ENCODE measurements at regions not wholly inside any gene's neighbourhood (a gene's known extent, or its start where the extent isn't known, plus 50 kb on each side); places are given as distances from the start of the nearest gene placed in this dataset.

DNA sequence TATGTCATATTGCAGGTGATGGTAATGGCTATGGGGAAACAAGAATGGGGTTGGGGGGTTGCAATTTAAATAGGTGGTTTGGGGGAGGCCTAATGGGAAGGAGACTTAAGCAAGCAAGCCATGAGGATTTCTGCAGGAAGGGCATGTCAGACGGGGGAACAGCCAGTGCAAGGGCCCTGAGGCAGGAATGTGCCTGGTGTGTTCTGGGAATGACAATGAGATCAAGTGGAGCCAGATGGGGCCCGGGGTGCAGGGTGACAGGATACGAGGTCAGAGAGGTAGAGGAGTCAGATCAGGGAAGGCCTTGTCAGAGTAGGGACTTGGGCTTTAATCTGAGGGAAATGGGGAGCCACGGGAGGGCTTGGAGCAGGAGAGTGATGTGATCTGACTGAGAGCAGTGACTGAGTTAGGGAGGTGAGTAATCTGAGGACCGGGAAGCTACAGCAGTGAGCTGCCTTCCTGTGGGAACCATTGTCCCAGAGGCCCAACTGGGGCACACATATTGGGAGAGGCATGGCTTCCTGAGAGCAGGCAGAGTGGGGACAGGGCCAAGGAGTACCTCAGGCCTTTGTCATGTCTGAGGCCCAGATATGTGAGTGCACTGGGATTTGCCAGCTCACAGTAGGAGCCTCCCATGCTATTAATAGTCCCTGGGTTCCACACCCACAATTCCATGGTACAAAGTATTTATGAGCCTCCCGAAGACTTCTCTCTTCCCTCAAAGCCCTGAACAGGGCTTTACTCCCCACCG lies 139.8 kb downstream of the BCOR start (continued):
- TF ChIP-seq ZNF555 (tag by site-specific recombination; conservative IDR thresholded peaks at IDR 0.05) (no peak), ZNF350 (tag by site-specific recombination; IDR thresholded peaks at IDR 0.05) (no peak)

DNA sequence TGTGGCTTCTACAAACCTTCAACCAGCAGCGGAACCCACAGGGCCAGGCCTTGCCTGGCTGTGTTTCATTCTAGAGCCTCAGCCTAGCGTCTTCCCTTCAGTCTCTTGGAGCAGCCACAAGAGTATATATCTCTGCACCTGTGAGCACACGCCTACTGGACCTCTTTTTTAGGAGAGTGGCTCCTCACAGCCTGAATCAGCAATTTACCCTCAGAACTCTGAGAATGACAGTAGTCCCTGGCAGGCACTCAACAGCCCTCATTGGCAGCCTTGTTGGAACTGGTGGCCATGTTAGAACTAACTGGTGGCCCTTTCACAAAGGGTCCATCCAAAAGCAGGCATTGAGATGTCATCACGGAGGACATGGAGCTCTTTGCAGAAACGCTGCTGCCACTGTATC lies 138.9 kb downstream of the BCOR start:
- H3K27ac ChIP-seq (ENCODE audit: extremely low read depth, low read depth, low read length), result no peak overlapping the region

DNA sequence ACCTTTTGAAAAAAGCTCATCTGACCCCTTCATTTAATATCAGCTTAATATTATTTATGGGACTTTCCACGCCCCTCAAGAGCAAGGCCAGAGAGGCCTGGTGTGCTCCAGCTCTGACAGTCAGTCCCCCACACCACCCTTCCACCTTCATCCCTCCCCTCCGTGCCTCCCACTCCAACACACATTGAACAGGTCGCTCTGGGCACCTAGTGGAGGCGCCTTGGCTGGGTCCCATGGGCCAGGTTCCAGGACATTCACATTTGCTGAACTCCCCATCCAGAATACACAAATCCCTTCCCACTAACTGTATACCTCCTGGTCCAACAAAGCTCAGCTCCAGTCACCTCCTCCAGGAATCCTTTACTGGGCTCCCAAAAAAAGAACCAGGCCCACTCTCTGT lies 137.5 kb downstream of the BCOR start:
- CTCF ChIA-PET, result interaction anchor here (0.6 to 0.7 kb wide), 3 partner anchors 12 to 342 kb away, joined by 3 to 4 read pairs (median 3); no protein-coding TSS in a partner anchor
- no peak overlapping the region for H3K4me3 ChIP-seq (ENCODE audit: low read depth, low read length)

More for the DNA sequence above, 138.9 kb downstream of the BCOR start:
- ChIA-PET POLR2A (no interaction called here), CTCF (no interaction called here)
- no peaks in the 10 kb centered on the region for H3K9me3 ChIP-seq (ENCODE audit: control insufficient read depth, insufficient read depth, low read depth, low read length)
- H3K4me1 ChIP-seq (ENCODE audit: control insufficient read depth, insufficient read depth, low read length), result peaks cover 4% of the 10 kb centered on the region; the same call in 1 of the 2 replicates
- H3K36me3 ChIP-seq (ENCODE audit: control insufficient read depth in 2 of 2, insufficient read depth in 1 of 2, low read length in 2 of 2), result no peaks in the 10 kb centered on the region
- no peak overlapping the region for H3K4me3 ChIP-seq (ENCODE audit: low read depth, low read length)
- no peak for TF ChIP-seq ZNF133 (tag by site-specific recombination; IDR thresholded peaks at IDR 0.05)

More for the DNA sequence above, 137.5 kb downstream of the BCOR start:
- no peaks in the 10 kb centered on the region for H3K4me1 ChIP-seq (ENCODE audit: control insufficient read depth, insufficient read depth, low read length)
- H3K36me3 ChIP-seq (ENCODE audit: control insufficient read depth in 2 of 2, insufficient read depth in 1 of 2, low read length in 2 of 2), result no peaks in the 10 kb centered on the region
- POLR2A ChIA-PET, result no interaction called here
- TF ChIP-seq, protein P1, sequence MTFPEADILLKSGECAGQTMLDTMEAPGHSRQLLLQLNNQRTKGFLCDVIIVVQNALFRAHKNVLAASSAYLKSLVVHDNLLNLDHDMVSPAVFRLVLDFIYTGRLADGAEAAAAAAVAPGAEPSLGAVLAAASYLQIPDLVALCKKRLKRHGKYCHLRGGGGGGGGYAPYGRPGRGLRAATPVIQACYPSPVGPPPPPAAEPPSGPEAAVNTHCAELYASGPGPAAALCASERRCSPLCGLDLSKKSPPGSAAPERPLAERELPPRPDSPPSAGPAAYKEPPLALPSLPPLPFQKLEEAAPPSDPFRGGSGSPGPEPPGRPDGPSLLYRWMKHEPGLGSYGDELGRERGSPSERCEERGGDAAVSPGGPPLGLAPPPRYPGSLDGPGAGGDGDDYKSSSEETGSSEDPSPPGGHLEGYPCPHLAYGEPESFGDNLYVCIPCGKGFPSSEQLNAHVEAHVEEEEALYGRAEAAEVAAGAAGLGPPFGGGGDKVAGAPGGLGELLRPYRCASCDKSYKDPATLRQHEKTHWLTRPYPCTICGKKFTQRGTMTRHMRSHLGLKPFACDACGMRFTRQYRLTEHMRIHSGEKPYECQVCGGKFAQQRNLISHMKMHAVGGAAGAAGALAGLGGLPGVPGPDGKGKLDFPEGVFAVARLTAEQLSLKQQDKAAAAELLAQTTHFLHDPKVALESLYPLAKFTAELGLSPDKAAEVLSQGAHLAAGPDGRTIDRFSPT (tag by site-specific recombination; IDR thresholded peaks at IDR 0.05), result no peak
- TF ChIP-seq, protein P2, sequence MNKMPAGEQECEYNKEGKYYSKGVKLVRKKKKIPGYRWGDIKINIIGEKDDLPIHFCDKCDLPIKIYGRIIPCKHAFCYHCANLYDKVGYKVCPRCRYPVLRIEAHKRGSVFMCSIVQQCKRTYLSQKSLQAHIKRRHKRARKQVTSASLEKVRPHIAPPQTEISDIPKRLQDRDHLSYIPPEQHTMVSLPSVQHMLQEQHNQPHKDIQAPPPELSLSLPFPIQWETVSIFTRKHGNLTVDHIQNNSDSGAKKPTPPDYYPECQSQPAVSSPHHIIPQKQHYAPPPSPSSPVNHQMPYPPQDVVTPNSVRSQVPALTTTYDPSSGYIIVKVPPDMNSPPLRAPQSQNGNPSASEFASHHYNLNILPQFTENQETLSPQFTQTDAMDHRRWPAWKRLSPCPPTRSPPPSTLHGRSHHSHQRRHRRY (tag by site-specific recombination; IDR thresholded peaks at IDR 0.05), result no peak
- TF ChIP-seq ZFP69B (tag by site-specific recombination; IDR thresholded peaks at IDR 0.05), result no peak
- no peak for TF ChIP-seq ZNF521 (tag by site-specific recombination; IDR thresholded peaks at IDR 0.05)
- TF ChIP-seq, protein P3, sequence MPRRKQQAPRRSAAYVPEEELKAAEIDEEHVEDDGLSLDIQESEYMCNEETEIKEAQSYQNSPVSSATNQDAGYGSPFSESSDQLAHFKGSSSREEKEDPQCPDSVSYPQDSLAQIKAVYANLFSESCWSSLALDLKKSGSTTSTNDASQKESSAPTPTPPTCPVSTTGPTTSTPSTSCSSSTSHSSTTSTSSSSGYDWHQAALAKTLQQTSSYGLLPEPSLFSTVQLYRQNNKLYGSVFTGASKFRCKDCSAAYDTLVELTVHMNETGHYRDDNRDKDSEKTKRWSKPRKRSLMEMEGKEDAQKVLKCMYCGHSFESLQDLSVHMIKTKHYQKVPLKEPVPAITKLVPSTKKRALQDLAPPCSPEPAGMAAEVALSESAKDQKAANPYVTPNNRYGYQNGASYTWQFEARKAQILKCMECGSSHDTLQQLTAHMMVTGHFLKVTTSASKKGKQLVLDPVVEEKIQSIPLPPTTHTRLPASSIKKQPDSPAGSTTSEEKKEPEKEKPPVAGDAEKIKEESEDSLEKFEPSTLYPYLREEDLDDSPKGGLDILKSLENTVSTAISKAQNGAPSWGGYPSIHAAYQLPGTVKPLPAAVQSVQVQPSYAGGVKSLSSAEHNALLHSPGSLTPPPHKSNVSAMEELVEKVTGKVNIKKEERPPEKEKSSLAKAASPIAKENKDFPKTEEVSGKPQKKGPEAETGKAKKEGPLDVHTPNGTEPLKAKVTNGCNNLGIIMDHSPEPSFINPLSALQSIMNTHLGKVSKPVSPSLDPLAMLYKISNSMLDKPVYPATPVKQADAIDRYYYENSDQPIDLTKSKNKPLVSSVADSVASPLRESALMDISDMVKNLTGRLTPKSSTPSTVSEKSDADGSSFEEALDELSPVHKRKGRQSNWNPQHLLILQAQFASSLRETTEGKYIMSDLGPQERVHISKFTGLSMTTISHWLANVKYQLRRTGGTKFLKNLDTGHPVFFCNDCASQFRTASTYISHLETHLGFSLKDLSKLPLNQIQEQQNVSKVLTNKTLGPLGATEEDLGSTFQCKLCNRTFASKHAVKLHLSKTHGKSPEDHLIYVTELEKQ (tag by site-specific recombination; IDR thresholded peaks at IDR 0.05; ENCODE audit: borderline replicate concordance), result no peak
- no peak for TF ChIP-seq ZNF10 (tag by site-specific recombination; IDR thresholded peaks at IDR 0.05)
- no peak for TF ChIP-seq ZNF747 (tag by site-specific recombination; IDR thresholded peaks at IDR 0.05)
- no peak for TF ChIP-seq ZNF670 (tag by site-specific recombination; IDR thresholded peaks at IDR 0.05; ENCODE audit: low read depth)
- TF ChIP-seq GLI4 (tag by site-specific recombination; IDR thresholded peaks at IDR 0.05), result no peak
- TF ChIP-seq ZNF202 (tag by site-specific recombination; IDR thresholded peaks at IDR 0.05; ENCODE audit: borderline replicate concordance), result no peak
- TF ChIP-seq ZNF132 (tag by site-specific recombination; IDR thresholded peaks at IDR 0.05; ENCODE audit: borderline replicate concordance), result no peak
- no peak for TF ChIP-seq ZNF707 (tag by site-specific recombination; IDR thresholded peaks at IDR 0.05)
- no peak for TF ChIP-seq MZF1 (tag by site-specific recombination; IDR thresholded peaks at IDR 0.05; ENCODE audit: borderline replicate concordance)
- TF ChIP-seq, protein P4, sequence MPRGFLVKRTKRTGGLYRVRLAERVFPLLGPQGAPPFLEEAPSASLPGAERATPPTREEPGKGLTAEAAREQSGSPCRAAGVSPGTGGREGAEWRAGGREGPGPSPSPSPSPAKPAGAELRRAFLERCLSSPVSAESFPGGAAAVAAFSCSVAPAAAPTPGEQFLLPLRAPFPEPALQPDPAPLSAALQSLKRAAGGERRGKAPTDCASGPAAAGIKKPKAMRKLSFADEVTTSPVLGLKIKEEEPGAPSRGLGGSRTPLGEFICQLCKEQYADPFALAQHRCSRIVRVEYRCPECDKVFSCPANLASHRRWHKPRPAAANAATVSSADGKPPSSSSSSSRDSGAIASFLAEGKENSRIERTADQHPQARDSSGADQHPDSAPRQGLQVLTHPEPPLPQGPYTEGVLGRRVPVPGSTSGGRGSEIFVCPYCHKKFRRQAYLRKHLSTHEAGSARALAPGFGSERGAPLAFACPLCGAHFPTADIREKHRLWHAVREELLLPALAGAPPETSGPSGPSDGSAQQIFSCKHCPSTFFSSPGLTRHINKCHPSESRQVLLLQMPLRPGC (tag by site-specific recombination; IDR thresholded peaks at IDR 0.05), result no peak
- TF ChIP-seq ZNF214 (tag by site-specific recombination; IDR thresholded peaks at IDR 0.05; ENCODE audit: borderline replicate concordance), result no peak
- TF ChIP-seq, protein P5, sequence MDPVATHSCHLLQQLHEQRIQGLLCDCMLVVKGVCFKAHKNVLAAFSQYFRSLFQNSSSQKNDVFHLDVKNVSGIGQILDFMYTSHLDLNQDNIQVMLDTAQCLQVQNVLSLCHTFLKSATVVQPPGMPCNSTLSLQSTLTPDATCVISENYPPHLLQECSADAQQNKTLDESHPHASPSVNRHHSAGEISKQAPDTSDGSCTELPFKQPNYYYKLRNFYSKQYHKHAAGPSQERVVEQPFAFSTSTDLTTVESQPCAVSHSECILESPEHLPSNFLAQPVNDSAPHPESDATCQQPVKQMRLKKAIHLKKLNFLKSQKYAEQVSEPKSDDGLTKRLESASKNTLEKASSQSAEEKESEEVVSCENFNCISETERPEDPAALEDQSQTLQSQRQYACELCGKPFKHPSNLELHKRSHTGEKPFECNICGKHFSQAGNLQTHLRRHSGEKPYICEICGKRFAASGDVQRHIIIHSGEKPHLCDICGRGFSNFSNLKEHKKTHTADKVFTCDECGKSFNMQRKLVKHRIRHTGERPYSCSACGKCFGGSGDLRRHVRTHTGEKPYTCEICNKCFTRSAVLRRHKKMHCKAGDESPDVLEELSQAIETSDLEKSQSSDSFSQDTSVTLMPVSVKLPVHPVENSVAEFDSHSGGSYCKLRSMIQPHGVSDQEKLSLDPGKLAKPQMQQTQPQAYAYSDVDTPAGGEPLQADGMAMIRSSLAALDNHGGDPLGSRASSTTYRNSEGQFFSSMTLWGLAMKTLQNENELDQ (tag by site-specific recombination; IDR thresholded peaks at IDR 0.05; ENCODE audit: low read depth), result no peak
- no peak for TF ChIP-seq SP7 (tag by site-specific recombination; IDR thresholded peaks at IDR 0.05)
- no peaks in the 10 kb centered on the region for H3K9me3 ChIP-seq (ENCODE audit: control insufficient read depth, insufficient read depth, low read depth, low read length)
- H3K27ac ChIP-seq (ENCODE audit: extremely low read depth, low read depth, low read length), result no peak overlapping the region

All from HEK293 (cell line).